K562 (cell line): ENCODE measurements at regions not wholly inside any gene's neighbourhood (a gene's known extent, or its start where the extent isn't known, plus 50 kb on each side); places are given as distances from the start of the nearest gene placed in this dataset.

Source experiments
- ADNP ChIP-seq: fragments of 200-800 bp; sonication (Bioruptor generic); IDR thresholded peaks from 2 replicates; pipeline ENCODE4 v1.6.1; 2016; ENCODE audit warnings: missing genetic modification characterization, missing compliant biosample characterization
- ATF7 ChIP-seq: fragments of 450-650 bp; IDR thresholded peaks from 2 replicates; pipeline ENCODE4 v1.7.1; 2014; ENCODE audit warnings: mild to moderate bottlenecking, moderate library complexity
- CBX3 ChIP-seq, 2 experiments: IDR thresholded peaks; 1 replicate in 1 of 2; 2 replicates in 1 of 2; pipeline ENCODE4 v1.6.1; 2012; ENCODE audit warnings: inconsistent platforms in 2 of 2, low read length in 2 of 2, borderline replicate concordance in 1 of 2, control low read depth in 1 of 2
- E2F5 ChIP-seq: sonication (generic); formaldehyde crosslinking; IDR thresholded peaks from 2 replicates; pipeline ENCODE4 v1.8.0; 2022; ENCODE audit warnings: mild to moderate bottlenecking, missing genetic modification reagents
- FOS ChIP-seq: IDR thresholded peaks from 3 replicates; pipeline ENCODE4 v1.6.1; 2011; ENCODE audit not compliant: insufficient read length; ENCODE audit errors: extremely low read depth
- HDGF ChIP-seq: fragments of 450-650 bp; IDR thresholded peaks from 2 replicates; pipeline ENCODE4 v1.6.1; 2016
- KLF13 ChIP-seq: fragments of 450-650 bp; IDR thresholded peaks from 2 replicates; pipeline ENCODE4 v1.6.1; 2016; ENCODE audit warnings: missing genetic modification characterization, low read depth, mild to moderate bottlenecking, missing compliant biosample characterization, moderate library complexity, borderline replicate concordance
- MCM2 ChIP-seq: fragments of 450-650 bp; IDR thresholded peaks from 2 replicates; pipeline ENCODE4 v1.6.1; 2017; ENCODE audit warnings: low read depth, mild to moderate bottlenecking
- NELFE ChIP-seq: IDR thresholded peaks from 2 replicates; pipeline ENCODE4 v1.6.1; 2011; ENCODE audit warnings: mild to moderate bottlenecking; ENCODE audit not compliant: insufficient read depth, insufficient read length
- NFE2 ChIP-seq: IDR thresholded peaks from 2 replicates; pipeline ENCODE4 v1.6.1; 2014; ENCODE audit warnings: antibody characterized with exemption, low read depth
- NR2F6 ChIP-seq: fragments of 450-650 bp; formaldehyde crosslinking; IDR thresholded peaks from 2 replicates; pipeline ENCODE4 v1.4.0; 2020; ENCODE audit warnings: mild to moderate bottlenecking
- RAD21 ChIP-seq, 2 experiments: fragments of 250-450 bp in 1 of 2; fragments of 450-650 bp in 1 of 2; sonication (Bioruptor Pico) in 1 of 2; formaldehyde crosslinking in 1 of 2; IDR thresholded peaks in 1 of 2; conservative IDR thresholded peaks in 1 of 2; 2 replicates each; pipeline versions ENCODE4 v1.4.0 to v1.8.0; 2020 to 2022; ENCODE audit warnings: mild to moderate bottlenecking in 2 of 2, moderate library complexity in 1 of 2
- RCOR1 ChIP-seq, 2 experiments: IDR thresholded peaks; 2 replicates each; pipeline ENCODE4 v1.6.1; 2012; ENCODE audit warnings: low read depth in 2 of 2, low read length in 2 of 2, borderline replicate concordance in 1 of 2, improper control_type of control experiment in 1 of 2
- TAF1 ChIP-seq: IDR thresholded peaks from 2 replicates; pipeline ENCODE4 v1.6.1; 2011; ENCODE audit warnings: mild to moderate bottlenecking, low read length, moderate library complexity; ENCODE audit not compliant: insufficient read depth, control insufficient read depth, severe bottlenecking; ENCODE audit errors: extremely low read depth
- TSC22D4 ChIP-seq: fragments of 450-650 bp; IDR thresholded peaks from 2 replicates; pipeline ENCODE4 v1.6.1; 2016; ENCODE audit warnings: missing genetic modification characterization, missing biosample characterization, control low read depth
- ZNF134 ChIP-seq: fragments of 250-450 bp; sonication (Bioruptor Pico); conservative IDR thresholded peaks from 2 replicates; pipeline ENCODE4 v1.4.0; 2020
- TF ChIP-seq, protein P1 (sequence below): fragments of 250-450 bp; sonication (Bioruptor Pico); IDR thresholded peaks from 2 replicates; pipeline ENCODE4 v1.8.0; 2021; ENCODE audit warnings: mild to moderate bottlenecking, moderate library complexity
- TF ChIP-seq, protein P2 (sequence below): fragments of 450-650 bp; IDR thresholded peaks from 2 replicates; pipeline ENCODE4 v1.7.1; 2018; ENCODE audit warnings: mild to moderate bottlenecking, low read depth; ENCODE audit not compliant: partially characterized antibody
- TF ChIP-seq, protein P3 (sequence below): fragments of 200-800 bp; sonication (Bioruptor generic); IDR thresholded peaks from 2 replicates; pipeline ENCODE4 v1.6.1; 2017; ENCODE audit warnings: missing genetic modification characterization, missing compliant biosample characterization
- TF ChIP-seq, protein P4 (sequence below): sonication (generic); formaldehyde crosslinking; IDR thresholded peaks from 2 replicates; pipeline ENCODE4 v1.8.0; 2022; ENCODE audit warnings: mild to moderate bottlenecking, low read depth, missing genetic modification reagents

DNA sequence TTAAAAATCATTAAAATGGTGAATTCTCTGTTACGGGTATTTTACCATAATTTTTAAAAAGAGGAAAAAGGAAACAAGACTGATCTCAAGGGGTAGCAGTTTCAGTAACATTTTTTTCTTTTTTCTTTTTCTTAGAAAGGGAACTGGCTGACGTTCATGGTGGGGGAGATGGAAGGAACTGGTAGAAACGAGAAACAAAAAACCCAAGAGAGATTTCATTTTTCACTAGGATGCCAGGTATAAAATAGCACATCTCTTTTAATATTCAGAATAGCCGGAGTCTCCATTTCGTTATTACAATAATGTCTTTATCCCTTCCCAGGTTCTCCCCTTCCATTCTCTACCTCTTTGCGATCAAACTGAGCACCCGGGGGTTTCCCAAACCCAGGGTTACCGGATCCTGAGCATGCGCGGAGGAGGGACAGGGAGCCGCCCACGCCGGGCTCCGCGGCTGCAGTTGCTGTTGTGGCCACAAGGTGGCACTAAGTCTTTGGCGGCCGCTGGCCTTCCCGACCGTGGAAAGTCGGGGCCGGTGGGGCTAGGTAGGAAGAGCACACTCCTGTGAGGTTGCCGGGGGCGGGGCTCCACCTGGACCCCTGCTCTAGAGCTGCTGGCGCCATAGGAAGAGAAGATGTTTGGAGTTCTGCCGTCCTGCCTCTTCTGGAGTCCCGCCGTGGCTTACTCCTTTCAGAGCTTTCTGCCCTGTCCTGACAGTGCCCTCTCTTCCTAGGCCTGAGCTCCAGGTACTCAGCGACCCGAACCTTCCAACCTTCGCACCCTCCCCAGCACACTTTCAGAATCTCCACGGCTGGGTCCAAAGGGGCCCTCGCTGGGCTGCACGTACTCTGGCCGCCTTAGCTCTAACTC lies 146.8 kb downstream of the SH3BGRL2 start (continued):
- TF ChIP-seq, protein P1, sequence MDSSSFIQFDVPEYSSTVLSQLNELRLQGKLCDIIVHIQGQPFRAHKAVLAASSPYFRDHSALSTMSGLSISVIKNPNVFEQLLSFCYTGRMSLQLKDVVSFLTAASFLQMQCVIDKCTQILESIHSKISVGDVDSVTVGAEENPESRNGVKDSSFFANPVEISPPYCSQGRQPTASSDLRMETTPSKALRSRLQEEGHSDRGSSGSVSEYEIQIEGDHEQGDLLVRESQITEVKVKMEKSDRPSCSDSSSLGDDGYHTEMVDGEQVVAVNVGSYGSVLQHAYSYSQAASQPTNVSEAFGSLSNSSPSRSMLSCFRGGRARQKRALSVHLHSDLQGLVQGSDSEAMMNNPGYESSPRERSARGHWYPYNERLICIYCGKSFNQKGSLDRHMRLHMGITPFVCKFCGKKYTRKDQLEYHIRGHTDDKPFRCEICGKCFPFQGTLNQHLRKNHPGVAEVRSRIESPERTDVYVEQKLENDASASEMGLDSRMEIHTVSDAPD (CRISPR knock-in tag): no peak
- no peak for TF ChIP-seq HDGF
- TF ChIP-seq ADNP (tag): no peak
- no peak for TF ChIP-seq E2F5 (CRISPR knock-in tag)
- TF ChIP-seq ZNF134 (CRISPR knock-in tag): no peak
- TF ChIP-seq CBX3 (IDR thresholded peaks at IDR 0.05; ENCODE audit: borderline replicate concordance in 1 of 2, low read length in 2 of 2): no peak
- no peak for TF ChIP-seq MCM2
- TF ChIP-seq NELFE: no peak
- peak; percentile 41; the same call in 1 of the 2 replicates for TF ChIP-seq KLF13
- TF ChIP-seq TSC22D4 (tag): no peak
- TF ChIP-seq, protein P2, sequence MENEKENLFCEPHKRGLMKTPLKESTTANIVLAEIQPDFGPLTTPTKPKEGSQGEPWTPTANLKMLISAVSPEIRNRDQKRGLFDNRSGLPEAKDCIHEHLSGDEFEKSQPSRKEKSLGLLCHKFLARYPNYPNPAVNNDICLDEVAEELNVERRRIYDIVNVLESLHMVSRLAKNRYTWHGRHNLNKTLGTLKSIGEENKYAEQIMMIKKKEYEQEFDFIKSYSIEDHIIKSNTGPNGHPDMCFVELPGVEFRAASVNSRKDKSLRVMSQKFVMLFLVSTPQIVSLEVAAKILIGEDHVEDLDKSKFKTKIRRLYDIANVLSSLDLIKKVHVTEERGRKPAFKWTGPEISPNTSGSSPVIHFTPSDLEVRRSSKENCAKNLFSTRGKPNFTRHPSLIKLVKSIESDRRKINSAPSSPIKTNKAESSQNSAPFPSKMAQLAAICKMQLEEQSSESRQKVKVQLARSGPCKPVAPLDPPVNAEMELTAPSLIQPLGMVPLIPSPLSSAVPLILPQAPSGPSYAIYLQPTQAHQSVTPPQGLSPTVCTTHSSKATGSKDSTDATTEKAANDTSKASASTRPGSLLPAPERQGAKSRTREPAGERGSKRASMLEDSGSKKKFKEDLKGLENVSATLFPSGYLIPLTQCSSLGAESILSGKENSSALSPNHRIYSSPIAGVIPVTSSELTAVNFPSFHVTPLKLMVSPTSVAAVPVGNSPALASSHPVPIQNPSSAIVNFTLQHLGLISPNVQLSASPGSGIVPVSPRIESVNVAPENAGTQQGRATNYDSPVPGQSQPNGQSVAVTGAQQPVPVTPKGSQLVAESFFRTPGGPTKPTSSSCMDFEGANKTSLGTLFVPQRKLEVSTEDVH: no peak
- no peak for TF ChIP-seq FOS
- TF ChIP-seq RAD21 (CRISPR knock-in tag; conservative IDR thresholded peaks at IDR 0.05 in 1 of 2, IDR thresholded peaks at IDR 0.05 in 1 of 2): peak; percentile 85 to 87
- TF ChIP-seq, protein P3, sequence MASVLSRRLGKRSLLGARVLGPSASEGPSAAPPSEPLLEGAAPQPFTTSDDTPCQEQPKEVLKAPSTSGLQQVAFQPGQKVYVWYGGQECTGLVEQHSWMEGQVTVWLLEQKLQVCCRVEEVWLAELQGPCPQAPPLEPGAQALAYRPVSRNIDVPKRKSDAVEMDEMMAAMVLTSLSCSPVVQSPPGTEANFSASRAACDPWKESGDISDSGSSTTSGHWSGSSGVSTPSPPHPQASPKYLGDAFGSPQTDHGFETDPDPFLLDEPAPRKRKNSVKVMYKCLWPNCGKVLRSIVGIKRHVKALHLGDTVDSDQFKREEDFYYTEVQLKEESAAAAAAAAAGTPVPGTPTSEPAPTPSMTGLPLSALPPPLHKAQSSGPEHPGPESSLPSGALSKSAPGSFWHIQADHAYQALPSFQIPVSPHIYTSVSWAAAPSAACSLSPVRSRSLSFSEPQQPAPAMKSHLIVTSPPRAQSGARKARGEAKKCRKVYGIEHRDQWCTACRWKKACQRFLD (CRISPR knock-in tag): no peak
- no peak for TF ChIP-seq TAF1
- peak; percentile 41; the same call in 1 of the 2 replicates for TF ChIP-seq ATF7
- TF ChIP-seq, protein P4, sequence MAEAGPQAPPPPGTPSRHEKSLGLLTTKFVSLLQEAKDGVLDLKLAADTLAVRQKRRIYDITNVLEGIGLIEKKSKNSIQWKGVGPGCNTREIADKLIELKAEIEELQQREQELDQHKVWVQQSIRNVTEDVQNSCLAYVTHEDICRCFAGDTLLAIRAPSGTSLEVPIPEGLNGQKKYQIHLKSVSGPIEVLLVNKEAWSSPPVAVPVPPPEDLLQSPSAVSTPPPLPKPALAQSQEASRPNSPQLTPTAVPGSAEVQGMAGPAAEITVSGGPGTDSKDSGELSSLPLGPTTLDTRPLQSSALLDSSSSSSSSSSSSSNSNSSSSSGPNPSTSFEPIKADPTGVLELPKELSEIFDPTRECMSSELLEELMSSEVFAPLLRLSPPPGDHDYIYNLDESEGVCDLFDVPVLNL (CRISPR knock-in tag): no peak
- TF ChIP-seq NFE2: no peak
- TF ChIP-seq NR2F6 (CRISPR knock-in tag): no peak
- TF ChIP-seq RCOR1 (IDR thresholded peaks at IDR 0.05; ENCODE audit: borderline replicate concordance in 1 of 2, low read depth in 2 of 2, low read length in 2 of 2): no peak
